ENCODE measurements at regions not wholly inside any gene's neighbourhood (a gene's known extent, or its start where the extent isn't known, plus 50 kb on each side); places are given as distances from the start of the nearest gene placed in this dataset.

DNA sequence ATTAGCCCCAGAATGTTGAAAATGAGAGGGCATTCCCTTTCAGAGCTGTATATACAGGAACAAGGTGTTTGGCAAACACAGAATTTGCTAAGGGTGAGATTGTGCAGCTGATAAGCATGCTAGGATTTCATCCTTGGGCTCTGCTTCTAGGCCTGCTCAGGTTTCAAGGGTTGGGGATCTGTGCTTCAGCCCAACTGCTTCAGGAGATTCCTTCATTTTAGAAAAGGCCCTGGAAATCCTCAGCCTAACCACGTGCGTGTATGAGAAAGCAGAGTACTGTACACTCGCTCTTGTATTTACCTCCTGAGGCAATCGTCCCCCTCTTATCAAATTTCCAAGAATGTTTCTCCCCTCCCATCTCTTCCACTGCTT is 291.6 kb upstream of the ARGLU1 start:
- intact Hi-C loops (cut with micrococcal nuclease), result no loop called here
- 0% methylated on average over 3 of the region's 4 CpGs for WGBS (ENCODE audit: insufficient coverage, low coverage, missing lambda C conversion rate)
- H3K27me3 ChIP-seq (ENCODE audit: control insufficient read depth in 2 of 2, insufficient read depth in 2 of 2, low read length in 2 of 2), result no peaks in the 10 kb centered on the region
- CTCF ChIA-PET (ENCODE audit: low intra/inter-chr PET ratio), result no interaction called here
- no peak for TF ChIP-seq HDAC3 (IDR thresholded peaks at IDR 0.05; ENCODE audit: borderline replicate concordance, partially characterized antibody)
- TF ChIP-seq HCFC1 (IDR thresholded peaks at IDR 0.05; ENCODE audit: low read depth, low read length), result no peak
- no peak for TF ChIP-seq DDX20 (tag; IDR thresholded peaks at IDR 0.05; ENCODE audit: low read depth)
- TF ChIP-seq ZNF384 (IDR thresholded peaks at IDR 0.05; ENCODE audit: low read depth, low read length), result no peak
- no peak for TF ChIP-seq PPARD (CRISPR knock-in tag; IDR thresholded peaks at IDR 0.05)
- H3K9ac ChIP-seq (ENCODE audit: insufficient read depth in 1 of 2, low read depth in 2 of 2, low read length in 2 of 2), result no peak overlapping the region
- H4K20me1 ChIP-seq (replicated peaks; ENCODE audit: control insufficient read depth, insufficient read depth, low read length), result no peaks in the 10 kb centered on the region
- H3K4me2 ChIP-seq (ENCODE audit: insufficient read depth, low read length), result no peak overlapping the region
- FAIRE-seq (no peak), DNase-seq (ENCODE audit: extremely low read depth in 1 of 4, low spot score in 3 of 4) (no peak), ATAC-seq (no peak)
- no peak overlapping the region for H3K27ac ChIP-seq (ENCODE audit: extremely low read depth, low read depth, low read length)
- H3K9me3 ChIP-seq (replicated peaks; ENCODE audit: control insufficient read depth, insufficient read depth, low read depth, low read length), result no peaks in the 10 kb centered on the region
- no peak overlapping the region for H2AFZ ChIP-seq (ENCODE audit: low read depth, low read length)
- POLR2A ChIA-PET, result no interaction called here
- H3K4me3 ChIP-seq, result no peak overlapping the region
- H3K9me1 ChIP-seq (ENCODE audit: control insufficient read depth, insufficient read depth, low read length), result no peaks in the 10 kb centered on the region
- H3K79me2 ChIP-seq (ENCODE audit: control insufficient read depth, insufficient read depth, low read length), result no peaks in the 10 kb centered on the region
- in situ Hi-C loops (cut with MboI), result no loop called here
- no peaks in the 10 kb centered on the region for H3K36me3 ChIP-seq (ENCODE audit: control insufficient read depth, insufficient read depth, low read length)
- BruUV-seq (replicated peaks), result no TSS peak
- no peaks in the 10 kb centered on the region for H3K4me1 ChIP-seq (replicated peaks in 1 of 2; ENCODE audit: control insufficient read depth in 2 of 2, insufficient read depth in 2 of 2, low read length in 2 of 2)

DNA sequence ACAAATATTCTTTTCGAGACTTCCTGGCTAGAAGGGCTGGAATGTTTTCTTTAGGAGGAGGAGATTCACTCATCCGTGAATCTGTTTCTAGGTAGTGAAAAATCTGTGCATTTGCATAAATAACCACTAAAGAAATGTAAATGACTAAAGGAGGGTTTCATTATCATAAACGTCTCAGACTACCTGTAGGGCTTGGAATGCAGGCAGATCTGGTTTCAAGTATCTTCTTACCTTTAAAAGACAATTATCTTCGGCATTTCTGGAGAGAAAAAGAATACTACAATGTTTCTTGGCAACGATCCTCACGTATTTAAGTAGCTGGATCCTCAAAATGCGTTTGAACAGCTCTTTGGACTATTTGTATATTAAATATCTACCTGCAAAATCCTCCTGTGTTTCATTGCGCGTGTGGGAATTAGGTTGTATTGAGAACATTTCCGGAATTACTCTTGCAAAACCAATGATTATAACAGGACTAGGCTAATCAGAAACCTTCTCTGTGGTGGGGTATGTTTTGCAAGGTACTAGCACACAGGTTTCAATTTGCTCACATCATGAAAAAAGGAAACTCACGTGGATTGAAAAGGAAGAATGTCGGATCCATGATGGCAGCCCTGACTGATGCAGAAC is 291.1 kb upstream of the ARGLU1 start:
- ATAC-seq, result no peak
- ChIA-PET CTCF (ENCODE audit: low intra/inter-chr PET ratio) (no interaction called here), POLR2A (no interaction called here)
- H3K4me1 ChIP-seq (replicated peaks in 1 of 2; ENCODE audit: control insufficient read depth in 2 of 2, insufficient read depth in 2 of 2, low read length in 2 of 2), result no peaks in the 10 kb centered on the region
- H3K9me1 ChIP-seq (ENCODE audit: control insufficient read depth, insufficient read depth, low read length), result no peaks in the 10 kb centered on the region
- intact Hi-C loops (cut with micrococcal nuclease) (no loop called here), in situ Hi-C loops (cut with MboI) (no loop called here)
- no peaks in the 10 kb centered on the region for H3K9me3 ChIP-seq (replicated peaks; ENCODE audit: control insufficient read depth, insufficient read depth, low read depth, low read length)
- H3K27ac ChIP-seq (ENCODE audit: extremely low read depth, low read depth, low read length), result no peak overlapping the region
- BruUV-seq (replicated peaks), result no TSS peak
- FAIRE-seq, result no peak
- no peak overlapping the region for H3K4me3 ChIP-seq
- 0% methylated on average over 12 of the region's 12 CpGs for WGBS (ENCODE audit: insufficient coverage, low coverage, missing lambda C conversion rate)
- no peak for DNase-seq (ENCODE audit: extremely low read depth in 1 of 4, low spot score in 3 of 4)
- no peak overlapping the region for H3K9ac ChIP-seq (ENCODE audit: insufficient read depth in 1 of 2, low read depth in 2 of 2, low read length in 2 of 2)
- H3K79me2 ChIP-seq (ENCODE audit: control insufficient read depth, insufficient read depth, low read length), result no peaks in the 10 kb centered on the region
- no peaks in the 10 kb centered on the region for H3K27me3 ChIP-seq (ENCODE audit: control insufficient read depth in 2 of 2, insufficient read depth in 2 of 2, low read length in 2 of 2)
- no peaks in the 10 kb centered on the region for H3K36me3 ChIP-seq (ENCODE audit: control insufficient read depth, insufficient read depth, low read length)
- H3K4me2 ChIP-seq (ENCODE audit: insufficient read depth, low read length), result no peak overlapping the region
- H4K20me1 ChIP-seq (replicated peaks; ENCODE audit: control insufficient read depth, insufficient read depth, low read length), result no peaks in the 10 kb centered on the region
- H2AFZ ChIP-seq (ENCODE audit: low read depth, low read length), result no peak overlapping the region
- no peak for TF ChIP-seq HEY1 (CRISPR knock-in tag; IDR thresholded peaks at IDR 0.05; ENCODE audit: borderline replicate concordance)
- TF ChIP-seq, protein P1, sequence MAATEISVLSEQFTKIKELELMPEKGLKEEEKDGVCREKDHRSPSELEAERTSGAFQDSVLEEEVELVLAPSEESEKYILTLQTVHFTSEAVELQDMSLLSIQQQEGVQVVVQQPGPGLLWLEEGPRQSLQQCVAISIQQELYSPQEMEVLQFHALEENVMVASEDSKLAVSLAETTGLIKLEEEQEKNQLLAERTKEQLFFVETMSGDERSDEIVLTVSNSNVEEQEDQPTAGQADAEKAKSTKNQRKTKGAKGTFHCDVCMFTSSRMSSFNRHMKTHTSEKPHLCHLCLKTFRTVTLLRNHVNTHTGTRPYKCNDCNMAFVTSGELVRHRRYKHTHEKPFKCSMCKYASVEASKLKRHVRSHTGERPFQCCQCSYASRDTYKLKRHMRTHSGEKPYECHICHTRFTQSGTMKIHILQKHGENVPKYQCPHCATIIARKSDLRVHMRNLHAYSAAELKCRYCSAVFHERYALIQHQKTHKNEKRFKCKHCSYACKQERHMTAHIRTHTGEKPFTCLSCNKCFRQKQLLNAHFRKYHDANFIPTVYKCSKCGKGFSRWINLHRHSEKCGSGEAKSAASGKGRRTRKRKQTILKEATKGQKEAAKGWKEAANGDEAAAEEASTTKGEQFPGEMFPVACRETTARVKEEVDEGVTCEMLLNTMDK (IDR thresholded peaks at IDR 0.05; ENCODE audit: borderline replicate concordance, insufficient read depth, low read depth, low read length, poor library complexity, severe bottlenecking), result no peak
- TF ChIP-seq ZC3H8 (IDR thresholded peaks at IDR 0.05), result no peak
- TF ChIP-seq SMAD3 (CRISPR knock-in tag; conservative IDR thresholded peaks at IDR 0.05), result no peak
- TF ChIP-seq FOXJ3 (CRISPR knock-in tag; IDR thresholded peaks at IDR 0.05), result no peak
- TF ChIP-seq MAZ (CRISPR knock-in tag; conservative IDR thresholded peaks at IDR 0.05 in 1 of 2, IDR thresholded peaks at IDR 0.05 in 1 of 2), result no peak
- no peak for TF ChIP-seq ZNF445 (CRISPR knock-in tag; IDR thresholded peaks at IDR 0.05; ENCODE audit: low read depth)
- no peak for TF ChIP-seq ZNF253 (CRISPR knock-in tag; conservative IDR thresholded peaks at IDR 0.05)

All from K562 (cell line).